Body of pancreas (tissue), 4 donors: ENCODE measurements at regions not wholly inside any gene's neighbourhood (a gene's known extent, or its start where the extent isn't known, plus 50 kb on each side); places are given as distances from the start of the nearest gene placed in this dataset.

Experiments used
- POLR2A ChIP-seq, 3 donors: fragments of 450-650 bp; IDR thresholded peaks; one replicate each; pipeline ENCODE4 v1.6.1; 2016; ENCODE audit warnings: antibody characterized with exemption in 3 of 3, mild to moderate bottlenecking in 2 of 3
- TF ChIP-seq, protein P1 (sequence below), 7 experiments: fragments of 450-650 bp in 4 of 7; fragments of 200-600 bp in 3 of 7; sonication (generic) in 3 of 7; IDR thresholded peaks; one replicate each; pipeline ENCODE4 v1.5.1; 2016 to 2019; ENCODE audit warnings: antibody characterized with exemption in 7 of 7

DNA sequence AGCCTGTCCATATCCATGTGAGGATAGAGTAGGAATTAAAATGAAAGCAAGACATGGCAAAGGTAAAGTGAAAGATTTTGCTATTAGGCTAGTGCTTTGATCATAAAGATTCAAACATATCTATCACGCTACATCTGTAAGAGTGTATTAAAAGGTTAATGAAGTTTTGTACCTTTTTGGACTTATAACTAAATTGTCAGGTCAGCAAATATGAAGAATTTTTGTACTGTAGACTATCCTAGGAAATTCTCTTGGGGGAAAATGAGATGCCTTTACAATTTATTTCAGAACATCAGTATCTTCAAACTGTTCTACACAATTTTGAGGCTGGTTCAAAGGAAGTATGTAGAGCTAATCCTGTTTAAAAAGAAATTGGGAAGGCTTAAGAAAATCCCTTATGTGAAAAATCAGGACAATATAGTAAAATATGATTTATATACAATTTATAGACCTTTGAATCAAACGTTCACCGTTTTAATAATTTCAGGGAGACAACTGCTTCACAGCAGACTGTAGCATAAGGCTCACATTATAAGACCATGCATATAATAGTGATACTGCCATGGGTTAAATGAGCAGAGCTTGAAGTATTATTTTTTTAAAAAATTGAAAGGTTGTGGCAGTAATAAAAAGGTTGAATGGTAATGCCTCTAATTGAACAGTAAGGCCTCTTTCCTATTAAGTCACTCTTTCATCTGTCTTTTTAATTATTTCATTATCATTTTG lies 639.5 kb upstream of the ARRDC3 start:
- TF ChIP-seq, protein P1, sequence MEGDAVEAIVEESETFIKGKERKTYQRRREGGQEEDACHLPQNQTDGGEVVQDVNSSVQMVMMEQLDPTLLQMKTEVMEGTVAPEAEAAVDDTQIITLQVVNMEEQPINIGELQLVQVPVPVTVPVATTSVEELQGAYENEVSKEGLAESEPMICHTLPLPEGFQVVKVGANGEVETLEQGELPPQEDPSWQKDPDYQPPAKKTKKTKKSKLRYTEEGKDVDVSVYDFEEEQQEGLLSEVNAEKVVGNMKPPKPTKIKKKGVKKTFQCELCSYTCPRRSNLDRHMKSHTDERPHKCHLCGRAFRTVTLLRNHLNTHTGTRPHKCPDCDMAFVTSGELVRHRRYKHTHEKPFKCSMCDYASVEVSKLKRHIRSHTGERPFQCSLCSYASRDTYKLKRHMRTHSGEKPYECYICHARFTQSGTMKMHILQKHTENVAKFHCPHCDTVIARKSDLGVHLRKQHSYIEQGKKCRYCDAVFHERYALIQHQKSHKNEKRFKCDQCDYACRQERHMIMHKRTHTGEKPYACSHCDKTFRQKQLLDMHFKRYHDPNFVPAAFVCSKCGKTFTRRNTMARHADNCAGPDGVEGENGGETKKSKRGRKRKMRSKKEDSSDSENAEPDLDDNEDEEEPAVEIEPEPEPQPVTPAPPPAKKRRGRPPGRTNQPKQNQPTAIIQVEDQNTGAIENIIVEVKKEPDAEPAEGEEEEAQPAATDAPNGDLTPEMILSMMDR (IDR thresholded peaks at IDR 0.05) = no peak
- no peak for TF ChIP-seq POLR2A (IDR thresholded peaks at IDR 0.05)
